Left lung (tissue), 4 donors: ENCODE measurements at regions not wholly inside any gene's neighbourhood (a gene's known extent, or its start where the extent isn't known, plus 50 kb on each side); places are given as distances from the start of the nearest gene placed in this dataset.
"Not testable (repeated sequence)": the region's sequence is repeated elsewhere in the genome, so short reads cannot be mapped to it uniquely, and the experiment has no call there.

ENCODE experiments used
- ATAC-seq: fragments of 200-7000 bp; cut with Tn5 transposase; one replicate; pipeline ENCODE4 v1.9.1; 2020; ENCODE audit warnings: moderate library complexity
- DNase-seq, 4 donors: peaks; one replicate each; pipeline ENCODE4 v3.0.0-alpha.2; 2013 to 2020
- H3K27ac ChIP-seq, 2 donors: fragments of 200-600 bp; sonication (generic) in 1 of 2; one replicate each; pipeline versions ENCODE4 v1.5.0 to v1.8.0; 2020 to 2021
- H3K27me3 ChIP-seq, 2 donors: fragments of 200-600 bp; sonication (generic) in 1 of 2; one replicate each; pipeline versions ENCODE4 v1.5.0 to v1.8.0; 2020 to 2021
- H3K36me3 ChIP-seq, 2 donors: fragments of 200-600 bp; sonication (generic) in 1 of 2; one replicate each; pipeline versions ENCODE4 v1.5.0 to v1.8.0; 2020 to 2021
- H3K4me1 ChIP-seq, 2 donors: fragments of 200-600 bp; one replicate each; pipeline ENCODE4 v1.8.0; 2021
- H3K4me3 ChIP-seq, 2 donors: fragments of 200-600 bp; sonication (generic) in 1 of 2; one replicate each; pipeline versions ENCODE4 v1.5.0 to v1.8.0; 2020 to 2021; ENCODE audit warnings: mild to moderate bottlenecking in 1 of 2
- H3K9me3 ChIP-seq, 2 donors: fragments of 200-600 bp; sonication (generic) in 1 of 2; one replicate each; pipeline versions ENCODE4 v1.5.0 to v1.8.0; 2020 to 2021
- CTCF ChIP-seq, 2 donors: fragments of 200-600 bp; sonication (generic) in 1 of 2; IDR thresholded peaks; one replicate each; pipeline versions ENCODE4 v1.5.0 to v1.8.0; 2021; ENCODE audit warnings: antibody characterized with exemption in 2 of 2
- intact Hi-C, 2 donors: fragments of 100-400 bp; cut with DNase I; formaldehyde crosslinking; loops; one replicate each; pipeline versions ENCODE4 v1.11.2 to v1.14.2; 2022
- donor health status: DM: no; HTN: yes; CAD: no.
- donor health status: DM: no; HTN: no; CAD: no.

- no peak for TF ChIP-seq CTCF (IDR thresholded peaks at IDR 0.05)
- DNase-seq (peak in 2 of 4 donors; percentile 67 to 79), ATAC-seq (no peak)
- Histone ChIP-seq H3K27ac (no peak overlapping the region), H3K27me3 (no peaks in the 10 kb centered on the region), H3K4me1 (no peaks in the 10 kb centered on the region), H3K4me3 (no peak overlapping the region), H3K36me3 (no peaks in the 10 kb centered on the region), H3K9me3 (peaks cover 0 to 3% of the 10 kb centered on the region in 2 donors)
- intact Hi-C loops: no loop called here
These were observed 267.3 kb upstream of the AZI2 start for GRCh38 chr3:28615971-28616370.

- Histone ChIP-seq H3K9me3 (peaks cover 0 to 3% of the 10 kb centered on the region in 2 donors), H3K36me3 (no peaks in the 10 kb centered on the region), H3K4me1 (no peaks in the 10 kb centered on the region), H3K27ac (no peak overlapping the region), H3K27me3 (no peaks in the 10 kb centered on the region), H3K4me3 (no peak overlapping the region)
- DNase-seq (no peak), ATAC-seq (no peak)
- intact Hi-C loops: no loop called here
- no peak for TF ChIP-seq CTCF (IDR thresholded peaks at IDR 0.05)
These were observed 269.2 kb upstream of the AZI2 start for GRCh38 chr3:28617821-28618220.

- no peaks in the 10 kb centered on the region for H3K27me3 ChIP-seq
- no peaks in the 10 kb centered on the region for H3K36me3 ChIP-seq
- H3K4me3 ChIP-seq: no peak overlapping the region
- TF ChIP-seq CTCF (IDR thresholded peaks at IDR 0.05): no peak
- no peaks in the 10 kb centered on the region for H3K4me1 ChIP-seq
- ATAC-seq (no peak), DNase-seq (no peak)
- intact Hi-C loops: no loop called here
- H3K27ac ChIP-seq: no peak overlapping the region
- peaks cover 0 to 3% of the 10 kb centered on the region in 2 donors for H3K9me3 ChIP-seq
These were observed 274.5 kb upstream of the AZI2 start for GRCh38 chr3:28623106-28623505.

- Histone ChIP-seq H3K4me1 (no peaks in the 10 kb centered on the region), H3K36me3 (no peaks in the 10 kb centered on the region), H3K9me3 (peaks cover 0 to 3% of the 10 kb centered on the region in 2 donors), H3K4me3 (no peak overlapping the region), H3K27ac (no peak overlapping the region), H3K27me3 (no peaks in the 10 kb centered on the region)
- ATAC-seq (no peak), DNase-seq (no peak)
- intact Hi-C loops: no loop called here
- TF ChIP-seq CTCF (IDR thresholded peaks at IDR 0.05): no peak
These were observed 275.5 kb upstream of the AZI2 start for GRCh38 chr3:28624084-28624483.

GRCh38 chr3:28627843-28628242, 279.2 kb upstream of the AZI2 start:
- H3K27ac ChIP-seq, H3K36me3 ChIP-seq, intact Hi-C loops, H3K9me3 ChIP-seq, H3K4me1 ChIP-seq, H3K4me3 ChIP-seq, H3K27me3 ChIP-seq, DNase-seq, ATAC-seq: not testable (repeated sequence)

- no peaks in the 10 kb centered on the region for H3K27me3 ChIP-seq
- no peaks in the 10 kb centered on the region for H3K9me3 ChIP-seq
- H3K4me1 ChIP-seq: no peaks in the 10 kb centered on the region
- no peaks in the 10 kb centered on the region for H3K36me3 ChIP-seq
- ATAC-seq (no peak), DNase-seq (no peak)
- intact Hi-C loops: no loop called here
- H3K4me3 ChIP-seq: no peak overlapping the region
- no peak overlapping the region for H3K27ac ChIP-seq
- TF ChIP-seq CTCF (IDR thresholded peaks at IDR 0.05): no peak
These were observed 285.4 kb upstream of the AZI2 start for GRCh38 chr3:28634019-28634418.
